Body of pancreas (tissue), 4 donors: ENCODE measurements at regions not wholly inside any gene's neighbourhood (a gene's known extent, or its start where the extent isn't known, plus 50 kb on each side); places are given as distances from the start of the nearest gene placed in this dataset.
"Not testable (repeated sequence)": the region's sequence is repeated elsewhere in the genome, so short reads cannot be mapped to it uniquely, and the experiment has no call there.

Experiments
- CTCF ChIP-seq, 7 experiments: fragments of 450-650 bp in 4 of 7; fragments of 200-600 bp in 3 of 7; sonication (generic) in 3 of 7; IDR thresholded peaks; one replicate each; pipeline ENCODE4 v1.5.1; 2016 to 2019; ENCODE audit warnings: antibody characterized with exemption in 7 of 7
- POLR2A ChIP-seq, 3 donors: fragments of 450-650 bp; IDR thresholded peaks; one replicate each; pipeline ENCODE4 v1.6.1; 2016; ENCODE audit warnings: antibody characterized with exemption in 3 of 3, mild to moderate bottlenecking in 2 of 3

DNA sequence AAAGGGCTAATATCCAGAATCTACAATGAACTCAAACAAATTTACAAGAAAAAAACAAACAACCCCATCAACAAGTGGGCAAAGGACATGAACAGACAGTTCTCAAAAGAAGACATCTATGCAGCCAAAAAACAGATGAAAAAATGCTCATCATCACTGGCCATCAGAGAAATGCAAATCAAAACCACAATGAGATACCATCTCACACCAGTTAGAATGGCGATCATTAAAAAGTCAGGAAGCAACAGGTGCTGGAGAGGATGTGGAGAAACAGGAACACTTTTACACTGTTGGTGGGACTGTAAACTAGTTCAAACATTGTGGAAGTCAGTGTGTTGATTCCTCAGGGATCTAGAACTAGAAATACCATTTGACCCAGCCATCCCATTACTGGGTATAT, 295.0 kb downstream of the SH2D4B start:
- TF ChIP-seq CTCF, POLR2A (IDR thresholded peaks at IDR 0.05): not testable (repeated sequence)
